OCI-M2 (cell line): ENCODE measurements at regions not wholly inside any gene's neighbourhood (a gene's known extent, or its start where the extent isn't known, plus 50 kb on each side); places are given as distances from the start of the nearest gene placed in this dataset.
"Not testable (repeated sequence)": the region's sequence is repeated elsewhere in the genome, so short reads cannot be mapped to it uniquely, and the experiment has no call there.

Experiments
- DNase-seq: peaks from one replicate; lab custom pipeline; 2025; ENCODE audit not compliant: unreplicated experiment; lab: John Stamatoyannopoulos, UW

- DNase-seq, result not testable (repeated sequence)
Observed at GRCh38 chr4:86478151-86478550, 116.0 kb upstream of the PTPN13 start.

- DNase-seq, result no peak
Observed at GRCh38 chr4:86481440-86481839, 112.7 kb upstream of the PTPN13 start.

GRCh38 chr4:86482306-86483172 is 111.6 kb upstream of the PTPN13 start:
- no peak for DNase-seq

GRCh38 chr4:86483173-86483490 is 111.0 kb upstream of the PTPN13 start:
- DNase-seq, result no peak

- no peak for DNase-seq
Observed at GRCh38 chr4:86483773-86484172, 110.3 kb upstream of the PTPN13 start.

GRCh38 chr4:86484241-86484640 is 109.9 kb upstream of the PTPN13 start:
- DNase-seq, result no peak

- DNase-seq, result no peak
Observed at GRCh38 chr4:86487738-86488348, 106.3 kb upstream of the PTPN13 start.

- DNase-seq, result no peak
Observed at GRCh38 chr4:86493460-86493859, 100.7 kb upstream of the PTPN13 start.

GRCh38 chr4:86496094-86497080 is 97.7 kb upstream of the PTPN13 start:
- DNase-seq, result no peak

- DNase-seq, result no peak
Observed at GRCh38 chr4:86497131-86497530, 97.0 kb upstream of the PTPN13 start.

- peak; percentile 39 for DNase-seq
Observed at GRCh38 chr4:86497980-86498862, 95.9 kb upstream of the PTPN13 start.

- no peak for DNase-seq
Observed at GRCh38 chr4:86498863-86499166, 95.3 kb upstream of the PTPN13 start.

GRCh38 chr4:86500527-86500926 is 93.6 kb upstream of the PTPN13 start:
- no peak for DNase-seq

GRCh38 chr4:86502081-86502480 is 92.0 kb upstream of the PTPN13 start:
- no peak for DNase-seq

- no peak for DNase-seq
Observed at GRCh38 chr4:86506591-86506990, 87.5 kb upstream of the PTPN13 start.

GRCh38 chr4:86508436-86508835 is 85.7 kb upstream of the PTPN13 start:
- no peak for DNase-seq

GRCh38 chr4:86511590-86511989 is 82.5 kb upstream of the PTPN13 start:
- no peak for DNase-seq

- no peak for DNase-seq
Observed at GRCh38 chr4:86512631-86513030, 81.5 kb upstream of the PTPN13 start.

- not testable (repeated sequence) for DNase-seq
Observed at GRCh38 chr4:86515963-86516362, 78.2 kb upstream of the PTPN13 start.

GRCh38 chr4:86521373-86521969 is 72.6 kb upstream of the PTPN13 start:
- no peak for DNase-seq
